RCC 7860 (cell line): ENCODE measurements at regions not wholly inside any gene's neighbourhood (a gene's known extent, or its start where the extent isn't known, plus 50 kb on each side); places are given as distances from the start of the nearest gene placed in this dataset.
"Not testable (repeated sequence)": the region's sequence is repeated elsewhere in the genome, so short reads cannot be mapped to it uniquely, and the experiment has no call there.

Experiments
- DNase-seq: peaks from one replicate; pipeline ENCODE4 v3.0.0-alpha.2; 2015; ENCODE audit warnings: low spot score
- FAIRE-seq: peaks from 2 replicates; lab custom pipeline; 2012; peaks lifted over from hg19 to GRCh38; lab: Jason Lieb, UNC

DNA sequence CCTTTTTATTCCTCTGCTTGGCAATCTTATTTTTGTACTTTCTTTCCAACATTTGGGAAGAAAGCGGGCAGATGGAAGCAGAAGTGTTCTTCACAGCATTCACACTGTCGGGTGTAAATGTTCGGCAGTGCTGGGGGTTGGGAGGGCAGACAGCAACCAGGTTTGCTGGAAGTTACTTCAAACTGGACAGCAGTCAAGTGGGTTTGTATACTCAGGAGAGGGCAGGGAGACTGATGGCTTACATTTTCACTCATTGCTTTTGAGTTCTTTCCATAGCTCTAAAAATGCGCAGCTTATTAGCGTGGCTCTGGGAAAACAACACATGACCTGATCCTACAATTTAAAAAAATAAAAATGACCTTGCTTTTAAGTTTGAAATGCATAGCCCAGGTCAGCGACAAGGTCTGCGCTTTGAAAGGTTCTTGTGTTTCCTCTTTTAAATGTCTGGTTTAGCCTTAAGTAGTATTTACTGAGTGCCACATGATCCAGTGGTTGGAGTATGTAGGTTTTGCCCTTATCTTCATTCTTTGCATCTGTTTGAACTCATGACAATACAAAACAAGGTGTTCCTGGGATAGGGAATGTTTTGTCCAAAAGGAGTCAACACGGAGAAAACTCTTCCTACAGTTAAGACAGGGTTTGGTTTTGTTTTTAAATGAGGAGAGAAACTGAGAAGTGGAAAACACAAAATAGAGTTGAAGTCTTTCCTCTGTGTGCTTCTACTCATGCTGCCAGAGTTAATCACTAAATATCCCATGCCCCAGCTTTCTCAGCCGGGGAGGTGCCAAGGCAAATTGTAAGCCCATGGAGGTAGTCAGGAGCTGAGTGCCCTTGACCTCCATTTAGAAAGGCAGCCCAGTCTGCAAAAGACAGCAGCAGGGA lies 132.7 kb upstream of the DMRT1 start:
- DNase-seq (peak; percentile 3), FAIRE-seq (no peak)

DNA sequence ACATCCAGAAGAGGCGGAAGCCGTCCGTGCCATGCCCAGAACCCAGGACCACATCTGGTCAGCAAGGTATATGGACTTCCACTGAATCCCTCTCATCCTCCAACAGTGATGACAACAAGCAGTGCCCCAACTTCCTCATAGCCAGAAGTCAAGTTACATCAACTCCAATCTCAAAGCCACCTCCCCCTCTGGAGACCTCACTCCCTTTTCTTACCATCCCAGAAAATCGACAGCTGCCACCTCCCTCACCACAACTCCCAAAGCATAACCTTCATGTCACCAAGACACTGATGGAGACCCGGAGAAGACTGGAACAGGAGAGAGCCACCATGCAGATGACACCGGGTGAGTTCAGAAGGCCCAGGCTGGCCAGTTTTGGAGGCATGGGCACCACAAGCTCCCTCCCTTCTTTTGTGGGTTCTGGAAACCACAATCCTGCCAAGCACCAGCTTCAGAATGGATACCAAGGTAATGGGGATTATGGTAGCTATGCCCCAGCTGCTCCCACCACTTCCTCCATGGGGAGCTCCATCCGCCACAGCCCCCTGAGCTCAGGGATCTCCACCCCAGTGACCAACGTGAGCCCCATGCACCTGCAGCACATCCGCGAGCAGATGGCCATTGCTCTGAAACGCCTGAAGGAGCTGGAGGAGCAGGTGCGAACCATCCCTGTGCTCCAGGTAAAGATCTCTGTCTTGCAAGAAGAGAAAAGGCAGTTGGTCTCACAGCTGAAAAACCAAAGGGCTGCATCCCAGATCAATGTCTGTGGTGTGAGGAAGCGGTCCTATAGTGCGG lies 130.3 kb upstream of the DMRT1 start:
- FAIRE-seq (no peak), DNase-seq (no peak)

DNA sequence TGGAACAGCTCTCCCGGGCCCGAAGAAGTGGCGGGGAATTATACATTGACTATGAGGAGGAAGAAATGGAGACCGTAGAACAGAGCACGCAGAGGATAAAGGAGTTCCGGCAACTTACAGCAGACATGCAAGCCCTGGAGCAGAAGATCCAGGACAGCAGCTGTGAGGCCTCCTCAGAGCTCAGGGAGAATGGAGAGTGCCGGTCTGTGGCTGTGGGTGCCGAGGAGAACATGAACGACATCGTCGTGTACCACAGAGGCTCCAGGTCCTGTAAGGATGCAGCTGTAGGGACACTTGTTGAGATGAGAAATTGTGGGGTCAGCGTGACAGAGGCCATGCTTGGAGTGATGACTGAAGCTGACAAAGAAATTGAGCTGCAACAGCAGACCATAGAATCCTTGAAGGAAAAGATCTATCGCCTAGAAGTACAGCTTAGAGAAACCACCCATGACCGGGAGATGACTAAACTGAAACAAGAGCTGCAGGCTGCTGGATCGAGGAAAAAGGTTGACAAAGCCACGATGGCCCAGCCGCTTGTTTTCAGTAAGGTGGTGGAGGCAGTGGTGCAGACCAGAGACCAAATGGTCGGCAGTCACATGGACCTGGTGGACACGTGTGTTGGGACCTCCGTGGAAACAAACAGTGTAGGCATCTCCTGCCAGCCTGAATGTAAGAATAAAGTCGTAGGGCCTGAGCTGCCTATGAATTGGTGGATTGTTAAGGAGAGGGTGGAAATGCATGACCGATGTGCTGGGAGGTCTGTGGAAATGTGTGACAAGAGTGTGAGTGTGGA lies 129.5 kb upstream of the DMRT1 start:
- DNase-seq (no peak), FAIRE-seq (no peak)

DNA sequence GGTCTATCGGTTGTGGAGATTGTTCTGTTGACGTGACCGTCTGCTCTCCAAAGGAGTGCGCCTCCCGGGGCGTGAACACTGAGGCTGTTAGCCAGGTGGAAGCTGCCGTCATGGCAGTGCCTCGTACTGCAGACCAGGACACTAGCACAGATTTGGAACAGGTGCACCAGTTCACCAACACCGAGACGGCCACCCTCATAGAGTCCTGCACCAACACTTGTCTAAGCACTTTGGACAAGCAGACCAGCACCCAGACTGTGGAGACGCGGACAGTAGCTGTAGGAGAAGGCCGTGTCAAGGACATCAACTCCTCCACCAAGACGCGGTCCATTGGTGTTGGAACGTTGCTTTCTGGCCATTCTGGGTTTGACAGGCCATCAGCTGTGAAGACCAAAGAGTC lies 128.9 kb upstream of the DMRT1 start:
- FAIRE-seq (no peak), DNase-seq (no peak)

DNA sequence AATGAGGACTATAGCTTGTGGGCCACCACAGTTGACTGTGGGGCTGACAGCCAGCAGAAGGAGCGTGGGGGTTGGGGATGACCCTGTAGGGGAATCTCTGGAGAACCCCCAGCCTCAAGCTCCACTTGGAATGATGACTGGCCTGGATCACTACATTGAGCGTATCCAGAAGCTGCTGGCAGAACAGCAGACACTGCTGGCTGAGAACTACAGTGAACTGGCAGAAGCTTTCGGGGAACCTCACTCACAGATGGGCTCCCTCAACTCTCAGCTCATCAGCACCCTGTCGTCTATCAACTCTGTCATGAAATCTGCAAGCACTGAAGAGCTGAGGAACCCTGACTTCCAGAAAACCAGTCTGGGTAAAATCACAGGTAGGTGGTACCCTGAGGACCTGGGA lies 128.4 kb upstream of the DMRT1 start:
- DNase-seq, result no peak
- no peak for FAIRE-seq

DNA sequence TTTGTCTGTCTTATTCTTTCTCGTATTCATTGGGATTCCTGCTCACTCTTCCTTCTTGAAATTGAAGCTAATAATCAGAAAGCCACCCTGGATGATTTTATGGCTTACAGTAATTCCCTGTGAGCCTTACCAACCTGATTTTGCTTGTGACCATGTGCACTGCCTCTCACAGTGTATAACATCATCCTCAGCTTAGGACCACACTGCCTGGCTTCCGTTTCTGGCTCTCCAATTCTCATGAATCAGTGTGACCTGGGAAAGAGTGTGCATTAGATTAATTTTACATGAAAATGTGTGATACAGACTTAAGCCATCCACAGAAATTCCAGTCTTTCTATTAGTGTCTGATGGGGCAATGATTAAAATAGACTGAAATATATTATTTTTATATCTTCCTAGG lies 126.8 kb upstream of the DMRT1 start:
- FAIRE-seq (no peak), DNase-seq (no peak)

DNA sequence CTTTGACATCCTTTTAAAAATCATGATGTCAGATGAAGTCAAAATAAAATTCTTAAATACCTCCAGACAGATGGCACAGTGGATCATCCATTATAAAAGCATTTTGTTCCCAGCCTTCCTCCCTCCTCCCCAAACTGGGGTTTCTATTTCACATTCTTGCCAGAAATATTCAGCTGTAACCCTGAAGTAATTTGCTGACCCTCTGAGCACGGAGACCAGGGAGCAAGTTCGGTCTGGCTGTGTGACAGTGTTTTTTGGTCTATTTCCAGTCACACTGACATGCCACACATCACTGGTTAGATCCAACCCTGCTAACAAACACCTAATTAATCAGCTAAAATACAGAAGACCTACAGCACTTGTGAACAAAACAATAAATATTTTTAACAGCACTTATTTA lies 126.2 kb upstream of the DMRT1 start:
- FAIRE-seq (no peak), DNase-seq (no peak)

DNA sequence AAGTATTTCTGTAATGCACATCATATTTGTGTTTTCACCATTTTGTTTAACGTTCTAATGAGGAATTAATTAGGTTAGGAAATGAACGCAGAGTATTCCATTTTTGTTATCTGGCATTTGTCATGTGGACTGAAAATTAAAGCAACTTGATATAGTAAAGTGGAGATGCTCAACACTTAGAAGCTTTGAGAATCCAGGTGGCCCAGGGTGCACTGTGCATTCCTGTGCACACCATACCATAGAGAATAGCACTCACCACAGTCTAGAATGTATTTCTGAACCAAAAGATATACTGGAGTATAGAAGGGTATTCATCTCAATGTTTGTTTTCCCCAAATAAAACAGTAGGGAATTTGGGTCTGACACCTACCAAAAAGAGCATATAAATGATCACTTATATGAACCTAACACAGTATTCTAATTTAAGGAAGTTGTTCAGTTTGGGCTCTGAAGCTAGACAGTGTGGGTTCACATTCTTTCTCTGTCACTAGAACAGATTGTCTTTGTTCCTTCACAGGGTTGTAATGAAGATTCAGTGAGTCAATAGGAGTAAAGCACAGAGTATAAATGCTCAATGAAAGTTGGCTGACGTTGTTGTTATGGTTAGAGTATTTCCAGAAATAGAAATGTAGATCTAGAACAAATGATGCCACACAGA lies 125.6 kb upstream of the DMRT1 start:
- FAIRE-seq, result no peak
- DNase-seq, result no peak

DNA sequence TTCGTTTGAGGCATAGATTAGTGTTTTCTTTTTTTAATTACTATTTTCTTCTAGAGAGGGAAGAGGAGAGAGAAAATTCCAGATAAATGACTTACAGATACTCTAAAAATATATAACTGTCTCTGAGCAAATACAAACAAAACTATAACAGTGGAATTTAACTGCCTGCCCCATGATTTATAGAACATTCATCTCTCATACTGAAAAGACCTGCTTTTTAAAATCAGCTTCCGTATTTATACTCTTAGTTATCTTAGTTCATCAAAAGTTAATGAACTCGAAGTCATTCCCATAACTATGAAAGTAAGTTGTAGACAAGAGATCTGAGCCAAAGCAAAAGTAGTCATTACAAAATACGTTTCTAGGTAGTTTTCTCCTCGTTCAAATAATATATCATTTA lies 123.8 kb upstream of the DMRT1 start:
- DNase-seq, result no peak
- no peak for FAIRE-seq

DNA sequence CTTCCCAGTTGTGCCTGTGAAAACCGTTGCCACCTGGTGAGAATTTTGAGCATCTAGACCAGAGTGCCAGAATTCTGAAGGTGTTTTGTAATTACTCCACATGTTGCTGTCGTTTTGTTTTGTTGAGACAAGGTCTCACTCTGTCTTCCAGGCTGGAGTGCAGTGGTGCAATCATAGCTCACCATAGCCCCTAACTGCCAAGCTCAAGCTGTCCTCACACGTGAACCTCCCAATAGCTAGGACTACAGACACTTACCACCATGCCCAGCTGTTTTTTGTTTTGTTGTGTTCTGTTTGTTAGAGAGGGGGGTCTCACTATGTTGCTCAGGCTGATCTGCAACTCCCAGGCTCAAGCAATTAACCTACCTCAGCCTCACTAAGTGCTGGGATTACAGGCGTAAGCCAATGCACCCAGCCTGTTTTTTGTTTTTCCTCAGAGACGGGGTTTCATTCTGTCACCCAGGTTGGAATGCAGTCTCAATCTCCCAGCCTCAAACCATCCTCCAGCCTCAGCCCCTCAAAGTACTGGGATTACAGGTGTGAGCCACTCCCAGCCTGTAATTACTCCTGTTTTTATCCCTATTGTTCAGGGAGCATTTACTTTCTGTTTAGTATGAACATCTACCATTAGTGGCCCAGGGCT lies 121.1 kb upstream of the DMRT1 start:
- no peak for FAIRE-seq
- DNase-seq, result no peak

DNA sequence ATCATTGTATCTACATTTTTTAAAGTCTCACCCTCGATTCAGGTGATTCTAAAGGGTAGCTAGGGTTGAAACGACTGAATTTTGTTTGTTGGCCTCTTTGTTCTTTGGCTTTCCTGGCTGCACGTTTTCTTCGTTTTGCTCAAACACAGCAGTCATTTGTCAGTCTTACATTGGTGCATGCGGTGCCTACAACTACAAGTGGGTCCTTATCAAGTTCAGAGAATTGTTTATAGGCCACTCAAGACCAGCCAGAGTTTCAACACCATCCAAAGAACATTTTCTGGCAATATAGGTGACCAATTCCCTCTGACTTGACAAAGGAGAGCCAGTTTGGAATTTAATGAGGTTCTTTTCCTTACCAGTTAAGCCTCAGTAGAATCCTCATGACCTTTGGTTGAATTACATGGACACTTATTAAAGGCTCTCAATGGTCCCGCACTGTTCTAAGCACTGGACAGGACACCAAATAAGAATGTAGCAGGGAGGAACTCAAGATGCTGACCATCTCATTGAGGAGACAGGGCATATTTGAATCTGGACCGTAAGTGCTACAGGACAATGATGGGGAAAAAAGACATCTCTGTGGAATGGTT lies 119.0 kb upstream of the DMRT1 start:
- no peak for DNase-seq
- FAIRE-seq, result no peak

DNA sequence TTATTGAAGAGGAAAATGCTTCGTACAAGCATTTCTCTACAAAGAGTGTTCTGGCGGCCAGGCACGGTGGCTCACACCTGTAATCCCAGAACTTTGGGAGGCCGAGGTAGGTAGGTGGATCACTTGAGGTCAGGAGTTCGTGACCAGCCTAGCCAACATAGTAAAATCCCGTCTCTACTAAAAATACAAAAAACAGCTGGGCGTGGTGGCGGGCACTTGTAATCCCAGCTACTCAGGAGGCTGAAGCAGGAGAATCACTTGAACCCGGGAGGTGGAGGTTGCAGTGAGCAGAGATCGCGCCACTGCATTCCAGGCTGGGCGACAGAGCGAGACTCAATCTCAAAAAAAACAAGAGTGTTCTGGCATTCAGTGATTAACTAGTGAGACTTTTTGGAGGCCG lies 117.0 kb upstream of the DMRT1 start:
- not testable (repeated sequence) for DNase-seq, FAIRE-seq

DNA sequence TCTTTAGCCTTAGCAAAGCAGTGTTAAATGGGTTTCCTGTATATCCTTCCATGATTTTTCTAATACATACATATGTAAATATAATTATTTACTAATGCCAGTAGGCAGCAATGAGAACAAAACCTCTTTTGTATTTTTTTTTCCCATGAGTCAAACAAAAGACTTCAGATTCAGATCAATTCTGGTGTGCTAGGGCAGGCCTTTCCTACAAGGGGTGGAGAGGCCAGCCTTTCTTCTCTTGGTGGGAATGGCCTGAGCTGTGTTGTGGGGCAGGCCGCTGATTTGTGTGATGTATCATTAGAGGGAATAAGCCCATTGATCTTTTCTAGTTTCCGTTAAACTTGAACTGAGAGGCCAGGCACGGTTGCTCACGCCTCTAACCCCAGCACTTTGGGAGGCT lies 115.5 kb upstream of the DMRT1 start:
- FAIRE-seq, result no peak
- DNase-seq, result no peak

DNA sequence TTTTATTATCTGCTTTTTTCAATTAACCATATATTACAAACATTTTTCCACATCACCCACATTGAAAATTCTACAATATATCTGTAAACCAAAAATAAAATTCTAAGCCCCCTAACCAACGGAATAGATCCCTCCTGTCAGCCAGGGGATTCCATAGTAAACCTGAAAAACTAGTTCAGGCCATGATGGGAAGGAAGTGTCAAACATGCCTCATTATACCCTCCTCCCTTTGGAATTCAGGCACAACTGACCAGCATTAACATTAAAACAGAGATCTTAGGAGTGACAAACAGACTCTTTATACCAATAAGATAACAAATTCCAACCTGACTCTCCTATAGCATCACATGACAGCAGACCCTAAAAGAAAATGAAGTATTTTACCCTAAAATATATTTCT lies 113.7 kb upstream of the DMRT1 start:
- FAIRE-seq (no peak), DNase-seq (no peak)

DNA sequence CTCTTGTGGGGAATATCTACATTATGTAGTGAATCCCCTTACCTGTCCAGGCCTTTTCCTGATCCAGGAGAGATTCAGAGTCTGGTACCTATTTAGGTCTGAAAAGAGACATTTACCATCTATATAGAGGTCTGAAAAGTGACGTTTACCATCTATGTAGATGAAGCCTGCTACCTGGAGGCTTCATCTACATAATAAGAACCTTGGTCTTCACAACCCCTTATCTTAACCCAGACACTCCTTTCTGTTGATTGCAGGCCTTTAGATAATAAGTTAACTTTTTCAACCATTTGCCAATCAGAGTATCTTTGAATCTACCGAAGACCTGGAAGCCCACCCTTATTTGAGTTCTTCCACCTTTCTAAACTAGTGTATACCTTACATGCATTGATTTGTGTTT lies 113.0 kb upstream of the DMRT1 start:
- FAIRE-seq, result no peak

DNA sequence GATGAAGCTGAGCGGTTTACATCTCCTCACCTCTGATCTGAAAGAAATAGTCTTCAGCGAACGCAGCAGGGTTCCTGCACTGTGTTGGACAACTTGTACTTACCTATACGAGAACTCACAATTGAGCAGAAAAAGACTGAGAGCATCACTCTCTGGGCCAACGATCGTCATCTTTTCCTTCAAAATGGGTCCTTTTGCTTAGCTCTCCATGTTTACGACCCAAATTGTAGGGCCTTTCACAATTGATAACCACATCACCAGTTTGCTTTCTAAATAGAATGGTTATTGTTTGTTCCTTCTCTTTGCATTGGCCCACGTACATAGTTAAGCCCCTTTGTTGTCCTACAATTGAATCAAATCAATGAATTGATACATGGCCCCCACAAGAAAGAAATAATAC lies 110.0 kb upstream of the DMRT1 start:
- DNase-seq (no peak), FAIRE-seq (no peak)

More for the DNA sequence above, 113.0 kb upstream of the DMRT1 start:
- DNase-seq, result no peak

DNA sequence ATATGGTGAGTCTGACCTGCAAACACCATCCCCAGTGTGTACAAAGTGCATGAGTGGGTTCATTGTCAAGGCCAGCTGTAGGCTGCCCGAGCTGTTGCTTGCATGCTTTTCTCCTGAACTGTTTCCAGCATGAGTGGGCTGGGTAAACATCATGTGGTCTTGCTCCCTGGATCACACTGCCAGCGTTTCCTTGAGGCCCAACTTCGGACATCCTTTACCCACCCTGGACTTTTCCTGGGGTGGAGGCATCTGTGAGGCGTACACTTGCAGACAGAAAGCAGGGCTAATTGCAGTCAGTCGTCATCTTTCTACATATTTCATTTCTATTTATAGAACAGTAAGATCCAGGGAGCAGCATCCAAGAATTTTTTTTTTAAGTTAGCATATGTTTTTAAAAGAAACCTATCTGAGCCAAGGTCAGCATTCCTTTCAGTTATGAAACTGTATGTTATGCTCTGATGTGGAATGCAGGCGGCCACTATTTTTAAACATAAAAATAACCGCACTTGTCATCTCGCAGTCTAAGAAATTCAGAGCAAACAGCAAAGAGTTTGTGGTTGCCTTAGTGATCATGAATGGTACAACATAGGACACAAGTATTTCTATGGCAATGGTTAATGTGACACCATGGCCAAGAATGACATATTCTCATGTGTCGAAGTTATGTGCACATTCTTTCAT lies 106.5 kb upstream of the DMRT1 start:
- FAIRE-seq (no peak), DNase-seq (no peak)

DNA sequence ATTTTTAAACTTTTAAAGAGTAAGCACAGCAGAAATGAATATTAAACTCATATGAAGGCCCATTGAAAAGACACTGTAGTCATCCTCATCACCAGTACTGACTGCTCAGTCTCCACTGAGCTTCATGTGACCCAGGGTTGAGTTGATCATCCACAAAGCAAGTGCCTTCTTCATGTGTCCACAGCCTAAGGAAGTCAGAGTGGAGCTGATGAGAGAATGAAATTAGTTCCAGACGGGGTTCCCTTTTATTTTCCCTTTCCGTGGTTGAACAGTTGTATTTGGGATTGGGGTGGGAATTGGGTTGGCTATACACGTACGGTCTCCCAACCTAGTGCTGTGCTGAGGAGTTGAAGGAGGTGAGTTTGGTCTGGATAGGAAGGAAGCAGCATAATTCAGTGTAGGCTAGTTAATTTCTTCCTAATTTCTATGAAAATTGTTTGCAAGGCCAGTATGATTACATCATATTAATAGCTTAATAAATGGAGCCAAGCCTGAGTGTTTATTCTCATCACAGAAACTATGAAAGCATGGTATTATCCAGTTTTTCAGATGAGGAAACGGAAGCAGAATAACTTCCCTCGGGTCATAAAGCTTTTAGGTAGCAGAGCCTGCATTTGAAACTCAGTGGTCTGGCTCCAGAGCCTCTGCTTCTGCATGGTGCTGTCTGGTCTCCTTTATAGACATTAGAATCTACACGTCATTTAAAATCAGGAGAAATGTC lies 103.9 kb upstream of the DMRT1 start:
- FAIRE-seq (no peak), DNase-seq (no peak)
